ENCODE measurements at regions not wholly inside any gene's neighbourhood (a gene's known extent, or its start where the extent isn't known, plus 50 kb on each side); places are given as distances from the start of the nearest gene placed in this dataset.
A peak's percentile ranks its signal among the peaks of the same experiment; 100 is the strongest.

- H3K36me3 Mint-ChIP-seq (ENCODE audit: low read depth, unreplicated experiment) = peaks cover 11% of the 10 kb centered on the region
- no peak overlapping the region for H3K4me3 Mint-ChIP-seq (ENCODE audit: unreplicated experiment)
- no peaks in the 10 kb centered on the region for H3K9me3 Mint-ChIP-seq (ENCODE audit: unreplicated experiment)
- H3K4me1 Mint-ChIP-seq (ENCODE audit: unreplicated experiment) = peaks cover 23% of the 10 kb centered on the region
- TF ChIP-seq, protein P1, sequence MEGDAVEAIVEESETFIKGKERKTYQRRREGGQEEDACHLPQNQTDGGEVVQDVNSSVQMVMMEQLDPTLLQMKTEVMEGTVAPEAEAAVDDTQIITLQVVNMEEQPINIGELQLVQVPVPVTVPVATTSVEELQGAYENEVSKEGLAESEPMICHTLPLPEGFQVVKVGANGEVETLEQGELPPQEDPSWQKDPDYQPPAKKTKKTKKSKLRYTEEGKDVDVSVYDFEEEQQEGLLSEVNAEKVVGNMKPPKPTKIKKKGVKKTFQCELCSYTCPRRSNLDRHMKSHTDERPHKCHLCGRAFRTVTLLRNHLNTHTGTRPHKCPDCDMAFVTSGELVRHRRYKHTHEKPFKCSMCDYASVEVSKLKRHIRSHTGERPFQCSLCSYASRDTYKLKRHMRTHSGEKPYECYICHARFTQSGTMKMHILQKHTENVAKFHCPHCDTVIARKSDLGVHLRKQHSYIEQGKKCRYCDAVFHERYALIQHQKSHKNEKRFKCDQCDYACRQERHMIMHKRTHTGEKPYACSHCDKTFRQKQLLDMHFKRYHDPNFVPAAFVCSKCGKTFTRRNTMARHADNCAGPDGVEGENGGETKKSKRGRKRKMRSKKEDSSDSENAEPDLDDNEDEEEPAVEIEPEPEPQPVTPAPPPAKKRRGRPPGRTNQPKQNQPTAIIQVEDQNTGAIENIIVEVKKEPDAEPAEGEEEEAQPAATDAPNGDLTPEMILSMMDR (IDR thresholded peaks at IDR 0.05; ENCODE audit: unreplicated experiment) = no peak
- no peak for DNase-seq (ENCODE audit: low spot score)
- no peak overlapping the region for H3K27ac Mint-ChIP-seq (ENCODE audit: unreplicated experiment)
- H3K27me3 Mint-ChIP-seq (ENCODE audit: unreplicated experiment) = peaks cover 4% of the 10 kb centered on the region
Observed at GRCh38 chr6:149248693-149249369, 68.7 kb upstream of the TAB2 start.

DNA sequence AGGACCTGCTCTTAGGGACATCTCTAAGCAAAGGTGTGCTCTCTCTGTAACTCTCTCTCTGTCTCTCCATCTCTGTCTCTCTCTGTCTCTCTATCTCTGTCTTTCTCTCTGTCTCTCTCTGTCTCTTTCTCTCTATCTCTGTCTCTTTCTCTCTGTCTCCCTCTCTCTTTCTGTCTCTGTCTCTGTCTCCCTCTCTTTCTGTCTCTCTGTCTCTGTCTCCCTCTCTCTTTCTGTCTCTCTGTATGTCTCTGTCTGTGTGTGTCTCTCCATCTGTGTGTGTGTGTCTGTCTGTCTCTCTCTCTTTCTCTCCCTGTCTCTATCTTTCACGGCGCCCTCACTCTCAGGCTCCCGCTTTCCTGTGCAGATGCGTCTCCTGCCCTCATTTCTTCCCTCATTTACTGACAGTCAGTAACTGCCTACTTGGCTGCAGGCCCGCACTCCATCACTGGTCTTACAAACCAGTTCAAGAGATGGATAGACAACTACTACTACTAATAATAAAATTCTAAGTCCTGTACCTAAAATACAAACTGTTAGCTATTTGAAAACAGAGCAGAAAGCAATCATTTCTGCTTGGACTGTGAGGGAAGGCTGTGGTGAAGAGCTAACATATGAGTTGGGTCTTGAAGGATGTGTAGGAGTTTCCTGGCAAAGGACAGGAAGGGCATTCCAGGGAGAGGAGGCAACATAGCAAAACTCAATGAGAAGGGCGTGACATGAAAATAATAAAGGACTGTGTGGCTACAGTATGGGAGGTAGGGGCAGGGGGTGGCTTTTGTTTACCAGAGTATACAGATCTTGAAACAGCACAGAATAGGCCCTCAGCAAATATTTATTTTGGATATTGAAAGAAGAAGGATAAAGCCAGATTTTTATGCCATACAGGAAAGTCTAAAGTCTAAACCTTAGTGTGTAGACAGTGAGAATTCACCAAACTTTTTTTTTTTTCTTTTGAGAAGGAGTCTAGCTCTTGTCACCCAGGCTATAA lies 67.8 kb upstream of the TAB2 start:
- no peak overlapping the region for H3K4me3 Mint-ChIP-seq (ENCODE audit: unreplicated experiment)
- peak overlapping the region; percentile 71 for H3K27ac Mint-ChIP-seq (ENCODE audit: unreplicated experiment)
- TF ChIP-seq, protein P1 (IDR thresholded peaks at IDR 0.05; ENCODE audit: unreplicated experiment) = no peak
- peaks cover 11% of the 10 kb centered on the region for H3K36me3 Mint-ChIP-seq (ENCODE audit: low read depth, unreplicated experiment)
- H3K9me3 Mint-ChIP-seq (ENCODE audit: unreplicated experiment) = no peaks in the 10 kb centered on the region
- H3K27me3 Mint-ChIP-seq (ENCODE audit: unreplicated experiment) = peaks cover 4% of the 10 kb centered on the region
- H3K4me1 Mint-ChIP-seq (ENCODE audit: unreplicated experiment) = peaks cover 23% of the 10 kb centered on the region
- no peak for DNase-seq (ENCODE audit: low spot score)

GRCh38 chr6:149250951-149251350 lies 66.6 kb upstream of the TAB2 start:
- Mint-ChIP-seq H3K4me3 (ENCODE audit: unreplicated experiment) (no peak overlapping the region), H3K27ac (ENCODE audit: unreplicated experiment) (no peak overlapping the region), H3K9me3 (ENCODE audit: unreplicated experiment) (no peaks in the 10 kb centered on the region), H3K36me3 (ENCODE audit: low read depth, unreplicated experiment) (peaks cover 11% of the 10 kb centered on the region), H3K4me1 (ENCODE audit: unreplicated experiment) (peaks cover 23% of the 10 kb centered on the region), H3K27me3 (ENCODE audit: unreplicated experiment) (peaks cover 4% of the 10 kb centered on the region)
- DNase-seq (ENCODE audit: low spot score) = no peak
- TF ChIP-seq, protein P1 (IDR thresholded peaks at IDR 0.05; ENCODE audit: unreplicated experiment) = no peak

DNA sequence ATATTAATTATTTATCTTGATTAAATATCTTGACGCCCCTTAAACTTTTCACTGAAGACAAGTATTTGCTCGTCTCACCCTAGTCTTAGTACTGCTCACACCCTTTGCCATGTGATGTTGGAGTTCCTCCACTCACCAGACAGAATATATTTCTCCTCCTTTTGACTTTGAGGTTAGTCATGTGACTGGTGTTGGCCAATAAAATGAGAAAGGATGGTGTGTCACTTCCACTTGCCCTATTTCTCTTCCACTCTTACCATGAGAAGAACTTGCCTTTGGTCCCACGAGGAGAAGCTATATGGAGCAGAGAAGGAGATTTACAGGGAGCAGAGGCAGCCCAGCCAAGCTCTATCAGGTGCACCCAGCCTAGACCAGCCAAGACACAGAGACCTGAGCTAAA lies 64.9 kb upstream of the TAB2 start:
- Mint-ChIP-seq H3K4me3 (ENCODE audit: unreplicated experiment) (no peak overlapping the region), H3K9me3 (ENCODE audit: unreplicated experiment) (no peaks in the 10 kb centered on the region), H3K27ac (ENCODE audit: unreplicated experiment) (no peak overlapping the region), H3K4me1 (ENCODE audit: unreplicated experiment) (peaks cover 23% of the 10 kb centered on the region), H3K36me3 (ENCODE audit: low read depth, unreplicated experiment) (peaks cover 11% of the 10 kb centered on the region), H3K27me3 (ENCODE audit: unreplicated experiment) (peaks cover 4% of the 10 kb centered on the region)
- DNase-seq (ENCODE audit: low spot score) = no peak
- TF ChIP-seq, protein P1 (IDR thresholded peaks at IDR 0.05; ENCODE audit: unreplicated experiment) = no peak
